Stimulated activated CD4-positive, alpha-beta T cell treated with anti-CD3 and anti-CD28 coated beads, Interleukin-12 subunit alpha, Interleukin-12 subunit beta, amount 100 ng/mL, for 4 hours (primary cell): ENCODE measurements at regions not wholly inside any gene's neighbourhood (a gene's known extent, or its start where the extent isn't known, plus 50 kb on each side); places are given as distances from the start of the nearest gene placed in this dataset.
A peak's percentile ranks its signal among the peaks of the same experiment; 100 is the strongest.

Experiments
- DNase-seq: peaks from one replicate; pipeline ENCODE4 v3.0.0-alpha.2; 2020

- DNase-seq: no peak
Observed at GRCh38 chr13:106987427-106987785, 419.5 kb upstream of the ARGLU1 start.

- no peak for DNase-seq
Observed at GRCh38 chr13:106986687-106987426, 418.9 kb upstream of the ARGLU1 start.

GRCh38 chr13:106986033-106986484 is 418.1 kb upstream of the ARGLU1 start:
- DNase-seq: no peak

- DNase-seq: no peak
Observed at GRCh38 chr13:106985481-106985880, 417.5 kb upstream of the ARGLU1 start.

GRCh38 chr13:106981051-106981450 is 413.1 kb upstream of the ARGLU1 start:
- no peak for DNase-seq

- no peak for DNase-seq
Observed at GRCh38 chr13:106967391-106967790, 399.5 kb upstream of the ARGLU1 start.

- DNase-seq: no peak
Observed at GRCh38 chr13:106963151-106963550, 395.2 kb upstream of the ARGLU1 start.

- DNase-seq: no peak
Observed at GRCh38 chr13:106961651-106962050, 393.7 kb upstream of the ARGLU1 start.

- no peak for DNase-seq
Observed at GRCh38 chr13:106961216-106961615, 393.3 kb upstream of the ARGLU1 start.

GRCh38 chr13:106958621-106959048 is 390.7 kb upstream of the ARGLU1 start:
- DNase-seq: no peak

- DNase-seq: no peak
Observed at GRCh38 chr13:106942563-106942962, 374.6 kb upstream of the ARGLU1 start.

- DNase-seq: no peak
Observed at GRCh38 chr13:106941779-106942178, 373.8 kb upstream of the ARGLU1 start.

- DNase-seq: no peak
Observed at GRCh38 chr13:106927421-106927820, 359.5 kb upstream of the ARGLU1 start.

- DNase-seq: no peak
Observed at GRCh38 chr13:106922384-106922783, 354.4 kb upstream of the ARGLU1 start.

- DNase-seq: no peak
Observed at GRCh38 chr13:106919638-106920037, 351.7 kb upstream of the ARGLU1 start.

- DNase-seq: no peak
Observed at GRCh38 chr13:106919133-106919532, 351.2 kb upstream of the ARGLU1 start.

- DNase-seq: no peak
Observed at GRCh38 chr13:106918557-106918860, 350.6 kb upstream of the ARGLU1 start.

GRCh38 chr13:106917673-106918556 is 350.0 kb upstream of the ARGLU1 start:
- DNase-seq: peak; percentile 67

- no peak for DNase-seq
Observed at GRCh38 chr13:106917024-106917571, 349.2 kb upstream of the ARGLU1 start.

- DNase-seq: no peak
Observed at GRCh38 chr13:106916329-106916976, 348.5 kb upstream of the ARGLU1 start.

GRCh38 chr13:106915146-106915545 is 347.2 kb upstream of the ARGLU1 start:
- DNase-seq: no peak

- no peak for DNase-seq
Observed at GRCh38 chr13:106911627-106912026, 343.7 kb upstream of the ARGLU1 start.

GRCh38 chr13:106911020-106911419 is 343.1 kb upstream of the ARGLU1 start:
- DNase-seq: no peak
